ENCODE measurements at regions not wholly inside any gene's neighbourhood (a gene's known extent, or its start where the extent isn't known, plus 50 kb on each side); places are given as distances from the start of the nearest gene placed in this dataset.
"Not testable (repeated sequence)": the region's sequence is repeated elsewhere in the genome, so short reads cannot be mapped to it uniquely, and the experiment has no call there.

GRCh38 chr5:99445805-99446204, 517.0 kb upstream of the CHD1 start:
- Histone ChIP-seq H3K36me3 (no peaks in the 10 kb centered on the region), H3K27ac (no peak overlapping the region), H3K9me3 (no peaks in the 10 kb centered on the region), H3K4me3 (no peak overlapping the region), H3K4me1 (no peaks in the 10 kb centered on the region), H3K27me3 (no peaks in the 10 kb centered on the region)
- TF ChIP-seq, protein P1, sequence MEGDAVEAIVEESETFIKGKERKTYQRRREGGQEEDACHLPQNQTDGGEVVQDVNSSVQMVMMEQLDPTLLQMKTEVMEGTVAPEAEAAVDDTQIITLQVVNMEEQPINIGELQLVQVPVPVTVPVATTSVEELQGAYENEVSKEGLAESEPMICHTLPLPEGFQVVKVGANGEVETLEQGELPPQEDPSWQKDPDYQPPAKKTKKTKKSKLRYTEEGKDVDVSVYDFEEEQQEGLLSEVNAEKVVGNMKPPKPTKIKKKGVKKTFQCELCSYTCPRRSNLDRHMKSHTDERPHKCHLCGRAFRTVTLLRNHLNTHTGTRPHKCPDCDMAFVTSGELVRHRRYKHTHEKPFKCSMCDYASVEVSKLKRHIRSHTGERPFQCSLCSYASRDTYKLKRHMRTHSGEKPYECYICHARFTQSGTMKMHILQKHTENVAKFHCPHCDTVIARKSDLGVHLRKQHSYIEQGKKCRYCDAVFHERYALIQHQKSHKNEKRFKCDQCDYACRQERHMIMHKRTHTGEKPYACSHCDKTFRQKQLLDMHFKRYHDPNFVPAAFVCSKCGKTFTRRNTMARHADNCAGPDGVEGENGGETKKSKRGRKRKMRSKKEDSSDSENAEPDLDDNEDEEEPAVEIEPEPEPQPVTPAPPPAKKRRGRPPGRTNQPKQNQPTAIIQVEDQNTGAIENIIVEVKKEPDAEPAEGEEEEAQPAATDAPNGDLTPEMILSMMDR (IDR thresholded peaks at IDR 0.05), result no peak
- DNase-seq, result no peak
- intact Hi-C loops (cut with DNase I; ENCODE audit: low total_unique reads), result no loop called here

DNA sequence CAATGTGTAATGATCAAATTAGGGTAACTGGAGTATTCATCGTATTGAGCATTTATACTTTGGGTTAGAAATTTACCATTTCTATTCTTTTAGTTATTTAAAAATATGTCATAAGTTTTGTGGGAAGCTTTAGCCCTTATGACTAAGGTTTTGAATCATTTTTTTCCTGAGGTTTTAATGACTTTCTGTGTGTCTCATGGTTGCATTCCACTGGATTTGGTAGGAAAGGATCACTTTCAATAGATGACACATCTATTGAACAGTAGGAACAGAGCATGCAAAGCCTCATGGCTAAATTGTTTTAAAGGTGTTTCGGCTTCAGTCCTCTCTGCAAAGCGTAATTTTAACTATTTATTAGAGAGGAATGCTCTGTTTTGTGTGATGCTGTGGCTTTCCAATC, 512.4 kb upstream of the CHD1 start:
- intact Hi-C loops (cut with DNase I; ENCODE audit: low total_unique reads), result no loop called here
- no peaks in the 10 kb centered on the region for H3K4me1 ChIP-seq

DNA sequence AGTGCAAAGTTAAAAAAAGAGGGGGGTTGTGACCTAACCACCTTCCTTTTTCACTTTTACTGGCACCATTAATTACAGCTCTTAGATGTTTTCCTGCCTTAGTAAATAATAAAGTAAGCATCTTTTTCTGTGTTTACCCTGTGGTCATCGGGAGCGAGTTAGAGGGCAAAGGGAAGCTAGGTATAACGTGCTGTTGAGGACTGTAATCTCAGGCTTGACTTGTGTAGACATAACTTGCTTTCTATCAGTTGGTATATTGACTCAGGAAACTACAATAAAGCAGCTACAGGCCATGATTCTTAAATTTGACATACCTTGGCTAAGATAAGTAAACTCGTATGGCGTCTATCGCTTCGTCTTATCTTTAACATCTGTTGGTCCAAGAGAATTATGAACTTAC, 509.8 kb upstream of the CHD1 start:
- no peaks in the 10 kb centered on the region for H3K27me3 ChIP-seq
- no peaks in the 10 kb centered on the region for H3K9me3 ChIP-seq
- no peak for TF ChIP-seq POLR2A (IDR thresholded peaks at IDR 0.05)
- TF ChIP-seq, protein P1 (IDR thresholded peaks at IDR 0.05), result no peak
- H3K36me3 ChIP-seq, result no peaks in the 10 kb centered on the region
- no peak overlapping the region for H3K27ac ChIP-seq
- H3K4me1 ChIP-seq, result no peaks in the 10 kb centered on the region
- DNase-seq, result no peak
- intact Hi-C loops (cut with DNase I; ENCODE audit: low total_unique reads), result no loop called here
- H3K4me3 ChIP-seq, result no peak overlapping the region

More for the DNA sequence above, 512.4 kb upstream of the CHD1 start:
- no peaks in the 10 kb centered on the region for H3K9me3 ChIP-seq
- H3K27ac ChIP-seq, result no peak overlapping the region
- no peak overlapping the region for H3K4me3 ChIP-seq
- no peaks in the 10 kb centered on the region for H3K27me3 ChIP-seq
- TF ChIP-seq, protein P1 (IDR thresholded peaks at IDR 0.05), result no peak
- no peak for TF ChIP-seq POLR2A (IDR thresholded peaks at IDR 0.05)
- no peak for DNase-seq
- no peaks in the 10 kb centered on the region for H3K36me3 ChIP-seq

DNA sequence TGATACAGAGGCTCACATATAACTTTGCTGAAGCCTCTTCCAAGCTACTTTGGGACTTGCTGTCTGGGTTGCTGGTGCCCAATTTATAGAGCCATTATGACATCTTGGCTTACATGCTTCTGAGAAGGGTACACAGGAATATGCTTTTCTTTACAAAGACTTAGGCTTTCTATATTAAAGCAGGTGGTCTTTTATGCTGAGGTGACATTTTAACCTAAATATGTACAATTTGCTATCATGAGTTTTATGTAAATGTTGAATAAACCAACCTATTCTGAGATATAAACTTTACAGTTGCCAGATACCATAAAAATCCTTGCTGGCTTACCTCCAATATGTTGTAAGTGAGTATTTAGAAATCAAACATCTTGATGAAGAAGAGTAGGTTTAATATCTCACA, 509.2 kb upstream of the CHD1 start:
- no peak overlapping the region for H3K27ac ChIP-seq
- TF ChIP-seq, protein P1 (IDR thresholded peaks at IDR 0.05), result no peak
- intact Hi-C loops (cut with DNase I; ENCODE audit: low total_unique reads), result no loop called here

DNA sequence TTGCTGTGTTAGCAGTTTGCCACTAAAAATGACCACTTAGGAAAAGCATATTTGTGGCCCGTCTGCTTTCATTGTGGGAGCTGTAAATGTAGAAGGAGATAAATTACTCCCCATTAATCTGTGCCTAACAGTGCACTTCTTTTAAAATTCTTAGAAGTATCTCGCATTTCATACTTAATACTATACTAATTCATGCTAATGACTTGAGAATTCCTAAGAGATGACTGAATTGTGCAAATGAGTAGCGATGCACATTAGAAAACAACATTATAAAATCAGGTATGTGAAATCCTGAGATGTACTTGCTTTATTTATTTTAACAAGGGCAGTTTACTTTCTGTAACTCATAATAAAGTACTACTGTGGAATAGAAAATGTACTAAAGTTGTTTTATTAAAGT, 494.6 kb upstream of the CHD1 start:
- intact Hi-C loops (cut with DNase I; ENCODE audit: low total_unique reads); H3K36me3 ChIP-seq; H3K4me3 ChIP-seq: not testable (repeated sequence)

More for the DNA sequence above, 509.2 kb upstream of the CHD1 start:
- no peak for DNase-seq
- H3K4me1 ChIP-seq, result no peaks in the 10 kb centered on the region
- no peaks in the 10 kb centered on the region for H3K27me3 ChIP-seq
- H3K36me3 ChIP-seq, result no peaks in the 10 kb centered on the region
- H3K4me3 ChIP-seq, result no peak overlapping the region
- no peaks in the 10 kb centered on the region for H3K9me3 ChIP-seq

DNA sequence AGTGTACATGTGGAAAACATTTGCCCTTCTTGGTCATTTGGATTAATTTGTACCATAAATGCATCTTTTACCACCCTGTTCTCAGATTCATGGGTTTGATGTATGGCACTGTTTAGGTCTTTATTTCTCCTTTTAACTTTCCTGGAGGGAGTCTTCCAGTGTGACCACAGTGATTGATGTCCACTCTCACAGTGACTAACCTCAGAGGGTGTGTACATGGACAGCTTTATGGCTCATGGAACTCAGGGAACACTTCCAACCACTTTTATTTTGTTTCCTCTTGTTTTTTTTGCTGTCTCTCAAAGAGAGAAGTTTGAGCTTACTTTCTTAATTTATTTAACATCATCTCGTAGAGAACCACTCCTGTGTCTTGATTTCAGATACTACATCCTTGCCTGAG, 489.8 kb upstream of the CHD1 start:
- intact Hi-C loops (cut with DNase I; ENCODE audit: low total_unique reads); H3K4me3 ChIP-seq; H3K27ac ChIP-seq; H3K9me3 ChIP-seq; DNase-seq; H3K27me3 ChIP-seq; H3K4me1 ChIP-seq; H3K36me3 ChIP-seq: not testable (repeated sequence)

More for the DNA sequence above, 494.6 kb upstream of the CHD1 start:
- H3K9me3 ChIP-seq, DNase-seq, H3K4me1 ChIP-seq, H3K27me3 ChIP-seq, H3K27ac ChIP-seq: not testable (repeated sequence)

- DNase-seq; H3K9me3 ChIP-seq; H3K27ac ChIP-seq; H3K36me3 ChIP-seq; H3K4me3 ChIP-seq; intact Hi-C loops (cut with DNase I; ENCODE audit: low total_unique reads); H3K27me3 ChIP-seq; H3K4me1 ChIP-seq: not testable (repeated sequence)
Measured at GRCh38 chr5:99410386-99410785, 481.6 kb upstream of the CHD1 start.

DNA sequence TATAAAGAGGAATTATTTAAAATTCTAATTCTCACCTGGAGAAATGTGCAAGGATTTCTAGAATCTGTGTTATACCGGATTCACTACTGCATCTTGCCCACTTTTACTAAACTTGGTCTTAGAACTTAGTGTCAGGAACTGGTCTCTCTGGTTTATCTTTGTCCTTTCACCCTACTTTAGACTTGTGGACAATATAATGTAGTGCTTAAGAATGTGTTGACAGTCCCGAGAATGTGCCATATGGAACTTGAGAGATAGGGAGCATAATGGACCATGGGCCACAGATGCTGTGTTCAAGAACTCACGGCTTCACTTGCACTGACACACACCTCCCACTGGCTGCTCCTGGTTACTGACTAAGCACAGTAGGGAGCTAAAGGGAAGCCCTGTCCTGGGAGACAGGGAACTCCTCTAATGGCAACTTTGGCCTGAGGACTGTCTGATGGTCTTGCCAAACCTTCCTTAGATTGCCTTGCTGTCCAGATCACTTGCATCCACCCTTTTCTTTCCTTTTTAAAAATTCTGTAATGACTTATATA, 476.0 kb upstream of the CHD1 start:
- intact Hi-C loops (cut with DNase I; ENCODE audit: low total_unique reads); H3K4me3 ChIP-seq; H3K36me3 ChIP-seq; DNase-seq; H3K9me3 ChIP-seq; H3K27ac ChIP-seq; H3K27me3 ChIP-seq; H3K4me1 ChIP-seq: not testable (repeated sequence)

DNA sequence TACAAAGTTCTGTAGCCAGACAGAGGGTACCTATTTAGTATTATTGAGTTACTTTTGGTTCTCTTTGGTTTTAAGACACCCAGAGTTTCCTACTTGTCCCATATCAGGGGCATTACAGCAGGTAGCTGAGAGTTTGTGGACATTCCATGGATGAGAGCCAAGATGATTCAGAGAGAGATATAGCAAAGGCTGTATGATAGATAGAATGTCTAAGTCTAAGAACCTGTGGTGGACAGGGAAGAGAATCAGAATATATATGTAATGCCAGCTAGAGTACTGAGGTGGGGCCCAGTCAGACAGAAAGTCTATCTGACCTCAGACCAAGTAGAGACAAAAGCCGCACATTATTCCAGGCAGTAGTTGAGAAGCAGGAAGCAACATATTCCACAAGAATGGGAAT, 471.8 kb upstream of the CHD1 start:
- H3K4me1 ChIP-seq; H3K27me3 ChIP-seq; H3K36me3 ChIP-seq; H3K9me3 ChIP-seq; intact Hi-C loops (cut with DNase I; ENCODE audit: low total_unique reads); H3K27ac ChIP-seq; DNase-seq; H3K4me3 ChIP-seq: not testable (repeated sequence)
